ENCODE measurements at regions not wholly inside any gene's neighbourhood (a gene's known extent, or its start where the extent isn't known, plus 50 kb on each side); places are given as distances from the start of the nearest gene placed in this dataset.
"Not testable (repeated sequence)": the region's sequence is repeated elsewhere in the genome, so short reads cannot be mapped to it uniquely, and the experiment has no call there.

GRCh38 chr6:18527836-18528743, 140.9 kb downstream of the RNF144B start:
- no peak for DNase-seq (ENCODE audit: low read depth)

GRCh38 chr6:18530201-18530600, 143.1 kb downstream of the RNF144B start:
- no peak for DNase-seq (ENCODE audit: low read depth)

- no peak for DNase-seq (ENCODE audit: low read depth)
Observed at GRCh38 chr6:18532139-18532538, 145.0 kb downstream of the RNF144B start.

GRCh38 chr6:18533793-18534192, 146.6 kb downstream of the RNF144B start:
- no peak for DNase-seq (ENCODE audit: low read depth)

- no peak for DNase-seq (ENCODE audit: low read depth)
Observed at GRCh38 chr6:18536591-18537055, 149.5 kb downstream of the RNF144B start.

- DNase-seq (ENCODE audit: low read depth): no peak
Observed at GRCh38 chr6:18538315-18538714, 151.2 kb downstream of the RNF144B start.

GRCh38 chr6:18543051-18543450, 155.9 kb downstream of the RNF144B start:
- no peak for DNase-seq (ENCODE audit: low read depth)

- not testable (repeated sequence) for DNase-seq (ENCODE audit: low read depth)
Observed at GRCh38 chr6:18545142-18545541, 158.0 kb downstream of the RNF144B start.

GRCh38 chr6:18545726-18546125, 158.6 kb downstream of the RNF144B start:
- DNase-seq (ENCODE audit: low read depth): no peak

GRCh38 chr6:18550119-18550518, 163.0 kb downstream of the RNF144B start:
- no peak for DNase-seq (ENCODE audit: low read depth)

- peak; percentile 11 for DNase-seq (ENCODE audit: low read depth)
Observed at GRCh38 chr6:18551228-18551627, 164.1 kb downstream of the RNF144B start.

GRCh38 chr6:18555750-18556149, 168.6 kb downstream of the RNF144B start:
- DNase-seq (ENCODE audit: low read depth): no peak

- no peak for DNase-seq (ENCODE audit: low read depth)
Observed at GRCh38 chr6:18561037-18561750, 174.0 kb downstream of the RNF144B start.

GRCh38 chr6:18562726-18563125, 175.6 kb downstream of the RNF144B start:
- DNase-seq (ENCODE audit: low read depth): no peak

GRCh38 chr6:18564775-18565174, 177.6 kb downstream of the RNF144B start:
- no peak for DNase-seq (ENCODE audit: low read depth)

GRCh38 chr6:18565231-18565630, 178.1 kb downstream of the RNF144B start:
- no peak for DNase-seq (ENCODE audit: low read depth)

- DNase-seq (ENCODE audit: low read depth): no peak
Observed at GRCh38 chr6:18567380-18567779, 180.2 kb downstream of the RNF144B start.

GRCh38 chr6:18577491-18577890, 190.3 kb downstream of the RNF144B start:
- DNase-seq (ENCODE audit: low read depth): no peak

GRCh38 chr6:18579166-18579565, 192.0 kb downstream of the RNF144B start:
- no peak for DNase-seq (ENCODE audit: low read depth)

GRCh38 chr6:18579869-18580268, 192.7 kb downstream of the RNF144B start:
- no peak for DNase-seq (ENCODE audit: low read depth)

GRCh38 chr6:18584372-18584771, 197.2 kb downstream of the RNF144B start:
- DNase-seq (ENCODE audit: low read depth): no peak

GRCh38 chr6:18585032-18585573, 198.0 kb downstream of the RNF144B start:
- peak; percentile 88 for DNase-seq (ENCODE audit: low read depth)

- DNase-seq (ENCODE audit: low read depth): no peak
Observed at GRCh38 chr6:18586133-18586532, 199.0 kb downstream of the RNF144B start.

Measured in Daoy (cell line).